Uterus (tissue), 2 donors: ENCODE measurements at regions not wholly inside any gene's neighbourhood (a gene's known extent, or its start where the extent isn't known, plus 50 kb on each side); places are given as distances from the start of the nearest gene placed in this dataset.

ENCODE experiments used
- CTCF ChIP-seq, 4 experiments: fragments of 200-600 bp in 2 of 4; fragments of 450-650 bp in 2 of 4; sonication (generic) in 2 of 4; IDR thresholded peaks; one replicate each; pipeline ENCODE4 v1.5.1; 2016 to 2019; ENCODE audit warnings: antibody characterized with exemption in 4 of 4, mild to moderate bottlenecking in 2 of 4, moderate library complexity in 1 of 4
- POLR2A ChIP-seq, 2 donors: fragments of 450-650 bp; IDR thresholded peaks; one replicate each; pipeline ENCODE4 v1.6.1; 2016; ENCODE audit warnings: antibody characterized with exemption in 2 of 2, mild to moderate bottlenecking in 1 of 2, moderate library complexity in 1 of 2

DNA sequence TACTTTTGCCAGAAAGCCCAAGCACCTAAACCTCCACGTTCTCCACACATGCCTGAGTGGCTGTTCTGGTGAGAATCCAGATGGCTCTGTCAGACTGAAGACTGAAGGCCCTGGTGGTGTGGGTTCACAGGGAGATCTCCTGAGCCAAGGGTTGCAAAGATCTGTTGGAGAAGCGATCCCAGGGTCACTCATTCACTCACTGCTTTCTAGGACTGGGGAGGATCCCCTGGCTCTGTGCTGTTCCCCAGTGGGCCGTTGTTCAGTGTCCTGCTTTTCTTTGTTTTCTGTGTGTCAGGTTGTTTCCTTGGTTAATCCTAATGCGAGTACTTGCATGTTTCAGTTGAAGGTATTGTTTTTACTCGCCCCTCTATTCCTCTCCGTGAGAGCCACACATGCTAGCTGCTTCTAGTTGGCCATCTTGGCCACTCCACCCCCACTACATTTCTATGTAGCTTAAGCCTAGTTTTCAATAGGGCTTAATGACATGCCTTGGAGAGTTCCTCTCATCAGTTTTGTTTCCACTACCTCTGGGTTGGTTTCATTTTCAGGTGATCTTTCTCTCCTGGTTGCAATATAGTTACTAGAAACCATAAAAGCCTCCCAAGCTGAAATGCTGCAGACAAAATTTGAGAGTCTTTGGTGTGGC lies 144.5 kb upstream of the SLC38A2 start:
- TF ChIP-seq CTCF (IDR thresholded peaks at IDR 0.05), result no peak
- TF ChIP-seq POLR2A (IDR thresholded peaks at IDR 0.05), result no peak
